ENCODE measurements at regions not wholly inside any gene's neighbourhood (a gene's known extent, or its start where the extent isn't known, plus 50 kb on each side); places are given as distances from the start of the nearest gene placed in this dataset.
A peak's percentile ranks its signal among the peaks of the same experiment; 100 is the strongest.

DNA sequence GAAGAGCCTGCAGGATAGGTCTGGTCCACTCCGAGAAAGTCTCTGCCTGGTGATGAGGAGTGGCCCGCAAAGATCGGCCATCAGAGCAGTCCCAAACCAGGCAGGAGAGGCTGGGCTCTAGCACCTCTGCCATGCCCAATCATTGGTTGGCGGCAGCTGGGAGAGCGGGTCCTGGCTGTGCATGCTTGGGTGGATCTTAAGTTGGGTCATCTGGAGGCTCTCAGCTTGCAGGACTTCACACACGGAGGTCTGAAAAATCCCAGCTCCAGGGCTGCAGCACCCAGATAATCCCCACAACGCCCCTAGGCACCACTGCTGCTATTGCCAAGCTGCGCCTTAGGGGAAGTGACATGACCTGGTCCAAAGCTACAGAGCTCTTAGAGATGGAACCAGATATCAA lies 766.7 kb upstream of the TBX3 start:
- Histone ChIP-seq H3K27ac (no peak overlapping the region), H3K36me3 (no peaks in the 10 kb centered on the region), H3K4me3 (no peak overlapping the region), H3K9me3 (no peaks in the 10 kb centered on the region), H3K4me1 (no peaks in the 10 kb centered on the region), H3K27me3 (peaks cover 12% of the 10 kb centered on the region)
- intact Hi-C loops (cut with DNase I), result no loop called here
- DNase-seq, result no peak
- ATAC-seq, result no peak
- TF ChIP-seq, protein P1, sequence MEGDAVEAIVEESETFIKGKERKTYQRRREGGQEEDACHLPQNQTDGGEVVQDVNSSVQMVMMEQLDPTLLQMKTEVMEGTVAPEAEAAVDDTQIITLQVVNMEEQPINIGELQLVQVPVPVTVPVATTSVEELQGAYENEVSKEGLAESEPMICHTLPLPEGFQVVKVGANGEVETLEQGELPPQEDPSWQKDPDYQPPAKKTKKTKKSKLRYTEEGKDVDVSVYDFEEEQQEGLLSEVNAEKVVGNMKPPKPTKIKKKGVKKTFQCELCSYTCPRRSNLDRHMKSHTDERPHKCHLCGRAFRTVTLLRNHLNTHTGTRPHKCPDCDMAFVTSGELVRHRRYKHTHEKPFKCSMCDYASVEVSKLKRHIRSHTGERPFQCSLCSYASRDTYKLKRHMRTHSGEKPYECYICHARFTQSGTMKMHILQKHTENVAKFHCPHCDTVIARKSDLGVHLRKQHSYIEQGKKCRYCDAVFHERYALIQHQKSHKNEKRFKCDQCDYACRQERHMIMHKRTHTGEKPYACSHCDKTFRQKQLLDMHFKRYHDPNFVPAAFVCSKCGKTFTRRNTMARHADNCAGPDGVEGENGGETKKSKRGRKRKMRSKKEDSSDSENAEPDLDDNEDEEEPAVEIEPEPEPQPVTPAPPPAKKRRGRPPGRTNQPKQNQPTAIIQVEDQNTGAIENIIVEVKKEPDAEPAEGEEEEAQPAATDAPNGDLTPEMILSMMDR (IDR thresholded peaks at IDR 0.05), result no peak

GRCh38 chr12:115450017-115450416 lies 766.0 kb upstream of the TBX3 start:
- no peaks in the 10 kb centered on the region for H3K36me3 ChIP-seq
- H3K9me3 ChIP-seq, result no peaks in the 10 kb centered on the region
- H3K27ac ChIP-seq, result no peak overlapping the region
- intact Hi-C loops (cut with DNase I), result no loop called here
- peaks cover 12% of the 10 kb centered on the region for H3K27me3 ChIP-seq
- TF ChIP-seq, protein P1 (IDR thresholded peaks at IDR 0.05), result no peak
- DNase-seq (no peak), ATAC-seq (no peak)
- no peaks in the 10 kb centered on the region for H3K4me1 ChIP-seq
- no peak overlapping the region for H3K4me3 ChIP-seq

DNA sequence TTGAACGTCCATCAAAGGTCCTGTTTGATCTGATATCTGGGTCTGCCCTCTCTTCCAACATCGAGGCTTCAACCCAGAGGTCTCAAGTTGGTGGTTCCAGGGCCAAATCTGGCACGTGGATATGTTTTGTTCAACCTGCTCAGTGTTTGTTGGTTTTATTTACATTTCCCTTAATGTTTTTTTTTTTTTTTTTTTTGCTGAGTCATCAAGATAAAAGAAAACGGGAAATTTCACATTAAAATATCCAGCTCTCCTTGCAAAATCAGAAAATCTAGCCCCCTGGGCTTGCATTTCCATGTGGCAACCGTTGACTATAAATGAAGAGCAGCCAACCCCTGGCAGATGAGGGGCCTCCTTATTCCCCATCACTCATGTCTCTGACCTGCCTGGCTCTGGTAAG lies 765.6 kb upstream of the TBX3 start:
- no peak overlapping the region for H3K27ac ChIP-seq
- ATAC-seq, result no peak
- no peaks in the 10 kb centered on the region for H3K4me1 ChIP-seq
- no peaks in the 10 kb centered on the region for H3K36me3 ChIP-seq
- TF ChIP-seq, protein P1 (IDR thresholded peaks at IDR 0.05), result no peak
- intact Hi-C loops (cut with DNase I), result no loop called here
- H3K9me3 ChIP-seq, result no peaks in the 10 kb centered on the region
- no peak overlapping the region for H3K4me3 ChIP-seq
- no peak for DNase-seq
- peaks cover 12% of the 10 kb centered on the region for H3K27me3 ChIP-seq

DNA sequence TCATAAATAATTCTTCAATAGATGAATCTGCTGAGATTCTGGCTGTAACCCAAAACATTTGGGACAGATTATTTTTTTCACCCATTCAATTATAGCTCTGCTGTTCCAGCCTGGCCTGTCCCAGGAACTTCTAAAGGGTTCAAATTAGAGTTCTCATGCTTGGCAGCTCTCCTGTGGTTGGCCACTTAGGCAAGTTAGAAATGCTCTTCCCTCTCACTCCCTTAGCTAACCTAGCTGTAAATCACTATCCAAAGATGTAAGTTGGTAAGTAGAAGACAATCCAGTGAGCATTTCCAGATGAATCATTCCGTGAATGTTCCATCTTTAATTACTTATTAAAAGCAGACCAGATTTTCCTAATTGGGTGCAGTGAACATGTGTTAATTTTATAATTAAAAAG lies 760.4 kb upstream of the TBX3 start:
- Histone ChIP-seq H3K36me3 (no peaks in the 10 kb centered on the region), H3K4me1 (no peaks in the 10 kb centered on the region), H3K27ac (no peak overlapping the region), H3K27me3 (no peaks in the 10 kb centered on the region), H3K4me3 (no peak overlapping the region), H3K9me3 (no peaks in the 10 kb centered on the region)
- DNase-seq (no peak), ATAC-seq (no peak)
- TF ChIP-seq, protein P1 (IDR thresholded peaks at IDR 0.05), result no peak
- intact Hi-C loops (cut with DNase I), result no loop called here

DNA sequence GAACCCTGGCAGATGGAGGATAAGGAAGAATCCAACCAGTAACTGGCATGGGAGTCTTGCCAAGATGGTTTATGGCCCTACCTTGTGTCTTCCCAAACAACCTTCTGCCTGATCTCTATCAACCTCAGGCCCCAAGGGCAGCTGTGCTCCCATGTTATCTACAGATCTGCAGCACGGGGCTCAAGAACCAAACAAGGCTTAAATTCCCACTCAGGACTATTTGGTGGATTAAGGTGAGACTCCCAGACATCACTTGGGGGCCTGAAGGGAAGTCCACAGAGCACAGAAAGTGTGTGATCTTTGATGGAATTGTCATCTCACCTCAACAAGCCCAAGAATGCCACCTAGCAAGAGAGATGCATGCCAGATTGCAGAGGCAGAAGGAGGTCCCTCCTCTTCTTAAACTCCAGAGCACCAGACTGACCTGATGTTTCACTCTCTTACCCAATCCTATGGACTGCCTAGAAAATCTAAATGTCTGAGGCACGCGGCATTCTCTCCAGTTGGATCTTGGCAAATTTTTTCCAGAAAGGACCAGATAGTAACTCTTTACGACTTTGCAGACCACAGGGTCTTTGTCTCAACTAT lies 759.5 kb upstream of the TBX3 start:
- DNase-seq (no peak), ATAC-seq (no peak)
- Histone ChIP-seq H3K9me3 (no peaks in the 10 kb centered on the region), H3K27ac (no peak overlapping the region), H3K36me3 (no peaks in the 10 kb centered on the region), H3K27me3 (no peaks in the 10 kb centered on the region), H3K4me3 (no peak overlapping the region), H3K4me1 (no peaks in the 10 kb centered on the region)
- intact Hi-C loops (cut with DNase I), result no loop called here
- TF ChIP-seq, protein P1 (IDR thresholded peaks at IDR 0.05), result no peak

DNA sequence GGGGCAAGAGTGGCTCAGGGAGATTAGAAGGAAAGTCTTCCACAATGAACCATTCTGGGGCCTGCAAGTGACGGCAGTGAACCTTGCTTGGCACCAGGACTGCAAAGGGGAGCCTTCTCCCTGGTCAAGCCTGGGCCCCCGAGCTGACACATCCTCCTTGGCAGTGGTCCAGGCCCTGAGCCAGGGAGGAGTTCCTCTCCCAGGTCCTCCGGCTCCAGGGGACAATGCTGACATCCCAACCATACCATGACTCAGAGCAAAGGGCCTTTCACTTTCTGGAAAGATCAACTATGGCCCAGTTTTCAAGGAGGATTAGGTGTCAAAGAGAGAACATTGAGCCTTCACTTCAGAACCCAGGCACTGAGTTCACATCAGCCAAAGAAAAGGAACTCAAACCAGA lies 756.5 kb upstream of the TBX3 start:
- H3K27me3 ChIP-seq, result no peaks in the 10 kb centered on the region
- H3K27ac ChIP-seq, result no peak overlapping the region
- intact Hi-C loops (cut with DNase I), result no loop called here
- no peak overlapping the region for H3K4me3 ChIP-seq
- H3K36me3 ChIP-seq, result no peaks in the 10 kb centered on the region
- no peaks in the 10 kb centered on the region for H3K9me3 ChIP-seq
- peak; percentile 40 for ATAC-seq
- no peaks in the 10 kb centered on the region for H3K4me1 ChIP-seq
- TF ChIP-seq, protein P1 (IDR thresholded peaks at IDR 0.05), result no peak
- no peak for DNase-seq
